Right forelimb (tissue), 1 donor: ENCODE measurements at regions not wholly inside any gene's neighbourhood (a gene's known extent, or its start where the extent isn't known, plus 50 kb on each side); places are given as distances from the start of the nearest gene placed in this dataset.
A peak's percentile ranks its signal among the peaks of the same experiment; 100 is the strongest.
"Not testable (repeated sequence)": the region's sequence is repeated elsewhere in the genome, so short reads cannot be mapped to it uniquely, and the experiment has no call there.

Source experiments
- DNase-seq: peaks from one replicate; pipeline ENCODE4 v3.0.0-alpha.2; 2018

GRCh38 chr10:26355241-26355640 is 82.9 kb upstream of the APBB1IP start:
- no peak for DNase-seq

GRCh38 chr10:26357203-26357602 is 80.9 kb upstream of the APBB1IP start:
- DNase-seq, result no peak

- no peak for DNase-seq
Measured at GRCh38 chr10:26358071-26358470, 80.1 kb upstream of the APBB1IP start.

- no peak for DNase-seq
Measured at GRCh38 chr10:26359670-26360069, 78.5 kb upstream of the APBB1IP start.

GRCh38 chr10:26361351-26361750 is 76.8 kb upstream of the APBB1IP start:
- DNase-seq, result no peak

GRCh38 chr10:26361971-26362370 is 76.2 kb upstream of the APBB1IP start:
- no peak for DNase-seq

- DNase-seq, result no peak
Measured at GRCh38 chr10:26365681-26366358, 72.3 kb upstream of the APBB1IP start.

- DNase-seq, result not testable (repeated sequence)
Measured at GRCh38 chr10:26367035-26367434, 71.1 kb upstream of the APBB1IP start.

GRCh38 chr10:26367771-26368170 is 70.4 kb upstream of the APBB1IP start:
- DNase-seq, result peak; percentile 70

- DNase-seq, result no peak
Measured at GRCh38 chr10:26368463-26368862, 69.7 kb upstream of the APBB1IP start.

GRCh38 chr10:26372513-26373354 is 65.4 kb upstream of the APBB1IP start:
- no peak for DNase-seq

GRCh38 chr10:26374426-26374825 is 63.7 kb upstream of the APBB1IP start:
- no peak for DNase-seq

GRCh38 chr10:26377224-26377810 is 60.8 kb upstream of the APBB1IP start:
- not testable (repeated sequence) for DNase-seq

- DNase-seq, result no peak
Measured at GRCh38 chr10:26378861-26379294, 59.3 kb upstream of the APBB1IP start.

- DNase-seq, result no peak
Measured at GRCh38 chr10:26380815-26381214, 57.3 kb upstream of the APBB1IP start.

GRCh38 chr10:26381986-26382385 is 56.2 kb upstream of the APBB1IP start:
- no peak for DNase-seq

GRCh38 chr10:26384600-26384999 is 53.5 kb upstream of the APBB1IP start:
- no peak for DNase-seq

GRCh38 chr10:26385443-26385842 is 52.7 kb upstream of the APBB1IP start:
- no peak for DNase-seq

- DNase-seq, result no peak
Measured at GRCh38 chr10:26386781-26387180, 51.4 kb upstream of the APBB1IP start.
